HG03135 (cell line): ENCODE measurements at regions not wholly inside any gene's neighbourhood (a gene's known extent, or its start where the extent isn't known, plus 50 kb on each side); places are given as distances from the start of the nearest gene placed in this dataset.
"Not testable (repeated sequence)": the region's sequence is repeated elsewhere in the genome, so short reads cannot be mapped to it uniquely, and the experiment has no call there.

Experiments
- ATAC-seq: cut with Tn5 transposase; IDR thresholded peaks from one replicate; pipeline ENCODE4 v1.9.1; 2021; ENCODE audit warnings: mild to moderate bottlenecking, moderate library complexity; ENCODE audit not compliant: unreplicated experiment

- ATAC-seq = no peak
Observed at GRCh38 chr14:105978618-105979295, 452.4 kb downstream of the TMEM121 start.

DNA sequence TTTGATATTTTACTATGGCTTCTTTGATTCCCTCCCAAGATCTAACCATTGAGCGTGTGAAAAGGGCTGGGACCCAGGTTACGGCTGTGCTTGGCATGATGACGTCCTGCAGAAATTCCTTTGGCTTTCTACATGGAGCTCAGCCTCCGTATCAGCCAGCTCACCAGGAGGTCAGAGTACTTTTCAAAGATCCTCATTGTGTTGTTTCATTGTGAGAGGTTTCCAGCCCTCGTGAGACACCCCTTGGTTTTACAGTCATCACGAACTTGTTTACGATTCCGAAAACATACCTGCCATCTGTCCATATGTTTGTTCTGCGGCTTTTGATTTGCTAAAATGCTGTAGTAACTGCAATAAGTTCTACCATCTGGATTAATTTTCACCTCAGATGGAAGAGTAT, 453.1 kb downstream of the TMEM121 start:
- ATAC-seq = no peak

DNA sequence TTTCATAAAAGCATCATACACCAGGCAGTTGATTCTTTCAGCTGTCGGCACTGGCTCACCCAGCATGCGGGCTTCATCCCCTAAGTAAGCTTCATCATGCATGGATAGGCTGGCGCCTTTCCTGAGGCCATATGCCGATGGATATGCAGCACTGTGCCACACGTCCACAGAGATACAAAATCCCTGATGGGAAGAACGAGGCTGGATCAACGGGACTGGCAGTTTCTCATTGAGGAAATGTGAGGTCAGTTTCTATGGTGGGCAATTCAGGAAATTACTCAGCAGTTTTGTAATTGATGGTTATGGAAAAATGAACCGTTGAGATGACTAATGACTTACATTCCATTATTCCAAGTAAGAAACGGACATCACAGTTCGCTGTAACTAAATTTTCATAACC, 453.8 kb downstream of the TMEM121 start:
- no peak for ATAC-seq

DNA sequence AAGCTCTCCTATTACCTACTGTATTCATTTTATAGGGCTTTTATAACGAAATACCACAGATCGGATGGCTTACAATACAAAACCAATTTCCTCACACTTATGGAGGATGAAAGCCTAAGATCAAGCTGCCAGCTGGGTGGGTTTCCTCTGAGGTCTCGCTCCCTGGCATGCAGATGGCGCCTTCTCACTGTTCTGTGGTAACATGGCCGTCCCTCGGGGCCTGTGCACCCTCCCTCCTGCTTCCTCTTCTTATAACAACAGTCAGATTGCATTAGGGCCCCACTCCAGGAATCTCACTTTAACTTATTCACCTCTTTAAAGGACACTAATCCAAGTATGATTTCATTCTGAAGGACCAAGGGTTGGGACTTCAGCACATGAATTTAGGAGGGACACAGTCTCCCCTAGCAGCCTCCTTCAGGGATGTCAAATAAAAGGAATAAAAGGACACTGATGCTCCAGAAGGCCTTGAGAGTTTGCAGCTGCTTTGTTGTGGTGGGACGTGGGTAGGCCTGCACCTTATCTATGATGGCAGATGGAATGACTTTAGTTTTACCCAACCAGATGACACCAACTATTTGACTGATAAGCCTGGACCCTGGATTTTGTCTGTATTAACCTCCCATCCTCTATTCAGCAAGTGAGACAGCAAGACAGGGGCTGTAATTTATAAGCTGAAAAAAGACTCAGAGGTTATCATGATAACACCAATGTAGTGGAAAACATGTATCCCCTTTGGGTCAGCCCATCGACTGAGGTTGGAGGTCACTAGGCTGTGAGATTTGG, 455.3 kb downstream of the TMEM121 start:
- not testable (repeated sequence) for ATAC-seq

- no peak for ATAC-seq
Observed at GRCh38 chr14:105982664-105983063, 456.3 kb downstream of the TMEM121 start.

- ATAC-seq = no peak
Observed at GRCh38 chr14:105986894-105987284, 460.5 kb downstream of the TMEM121 start.

- no peak for ATAC-seq
Observed at GRCh38 chr14:105987563-105987962, 461.2 kb downstream of the TMEM121 start.

DNA sequence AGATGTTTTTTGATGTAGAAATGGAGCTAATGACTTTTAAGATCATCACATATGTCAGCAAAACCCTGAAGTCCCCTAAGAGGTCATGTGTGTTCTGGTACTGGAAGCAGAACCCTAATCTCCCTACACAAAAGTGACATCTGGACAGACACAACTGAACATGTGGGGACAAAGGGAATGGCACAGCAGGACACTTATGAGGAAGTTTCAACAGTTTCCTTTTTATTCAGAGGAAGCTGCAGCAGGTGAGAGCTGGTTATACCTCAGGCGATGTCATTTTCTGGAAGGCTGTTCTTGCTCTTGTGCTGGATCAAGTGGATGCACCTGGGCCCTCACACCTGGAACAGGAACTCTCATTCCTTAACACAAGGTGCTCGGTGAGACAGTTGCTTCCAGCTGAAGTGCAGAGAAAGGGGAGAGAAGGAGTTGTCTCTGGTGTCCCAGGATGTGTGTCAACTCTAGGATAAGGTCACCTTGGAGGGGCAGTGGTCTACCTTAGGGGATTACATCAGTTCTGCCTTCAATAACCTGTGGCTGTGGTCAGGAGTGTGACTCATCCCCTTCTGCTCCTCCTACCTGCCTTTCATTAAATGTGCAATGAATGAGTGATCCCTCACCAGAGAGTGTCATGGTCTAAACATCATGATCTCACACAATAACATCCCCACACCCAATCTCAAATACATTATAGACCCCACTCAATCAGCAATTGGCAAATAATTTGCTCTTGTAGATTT, 463.4 kb downstream of the TMEM121 start:
- ATAC-seq = no peak

- ATAC-seq = not testable (repeated sequence)
Observed at GRCh38 chr14:105991677-105992076, 465.3 kb downstream of the TMEM121 start.

DNA sequence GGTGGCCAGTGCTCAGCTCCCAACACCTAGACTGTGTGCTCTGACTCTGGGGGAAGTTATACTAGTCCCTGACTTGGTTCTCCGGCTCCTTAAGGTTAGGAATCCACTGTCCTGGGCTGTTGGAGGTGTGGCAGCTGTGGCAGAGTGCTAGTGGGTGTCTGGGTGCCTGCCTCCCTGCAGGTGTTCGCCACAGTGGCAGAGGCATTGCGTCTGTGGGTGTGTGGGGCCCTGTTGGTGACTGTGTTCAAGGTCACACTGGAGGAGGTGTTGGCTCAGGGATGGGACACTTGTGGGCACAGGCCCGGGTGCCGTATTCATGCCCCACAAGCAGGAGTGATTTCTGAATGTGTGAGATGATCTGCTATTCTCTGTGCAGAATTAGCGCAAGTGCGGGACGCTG, 467.4 kb downstream of the TMEM121 start:
- no peak for ATAC-seq

DNA sequence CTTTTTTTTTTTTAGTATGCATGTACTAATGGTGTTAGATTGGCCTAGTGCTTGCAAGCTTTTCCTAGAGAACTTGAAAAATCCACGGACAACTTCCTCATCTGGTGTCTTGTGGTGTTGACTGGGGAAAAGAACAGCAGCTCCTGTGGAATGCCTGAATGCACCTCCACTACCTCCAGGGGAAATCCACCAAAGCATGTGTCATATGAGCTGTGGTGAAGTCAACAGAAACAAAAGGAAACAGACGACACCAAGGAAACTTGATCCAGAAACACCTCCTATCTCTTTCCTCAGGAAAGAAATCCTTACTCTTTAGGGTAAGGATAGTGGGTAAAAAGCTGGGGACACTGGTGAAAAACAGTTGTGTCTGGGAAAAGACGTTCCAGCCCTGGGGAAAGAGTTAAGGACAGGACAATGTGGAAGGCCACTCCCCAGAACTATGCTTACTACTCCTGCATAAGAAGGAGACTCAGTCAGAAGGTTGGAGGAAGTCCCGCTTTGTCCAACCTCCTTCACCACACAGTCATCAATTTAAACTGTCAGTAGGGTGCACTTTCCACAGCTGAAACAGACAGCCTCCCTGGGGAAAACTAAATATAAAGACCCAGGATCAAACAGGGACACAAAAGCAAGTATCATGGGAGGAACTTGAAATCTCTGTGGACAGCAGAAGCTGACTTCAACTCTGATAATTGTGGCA, 468.8 kb downstream of the TMEM121 start:
- ATAC-seq = not testable (repeated sequence)

DNA sequence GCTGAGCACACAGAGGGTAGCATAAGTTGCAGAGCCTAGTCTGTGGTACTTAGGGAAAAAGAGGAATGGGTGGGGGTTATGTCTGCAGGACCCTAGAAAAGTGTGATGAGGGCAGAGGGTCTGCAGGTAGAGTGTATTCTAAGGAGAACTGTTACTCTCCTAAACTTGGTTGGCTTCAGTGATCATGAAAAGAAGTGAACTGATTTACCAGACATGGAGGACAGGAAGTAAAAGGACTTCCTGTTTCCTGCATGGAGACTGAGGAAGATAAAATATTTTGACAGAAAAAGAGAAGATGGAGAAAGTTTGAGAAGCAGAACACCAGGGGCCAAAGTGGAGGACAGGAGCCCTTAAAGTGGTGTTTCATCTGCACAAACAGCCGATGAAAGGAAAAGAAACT, 472.2 kb downstream of the TMEM121 start:
- not testable (repeated sequence) for ATAC-seq

- peak; percentile 80 for ATAC-seq
Observed at GRCh38 chr14:105999361-106000028, 473.1 kb downstream of the TMEM121 start.

GRCh38 chr14:106000029-106000511, 473.7 kb downstream of the TMEM121 start:
- ATAC-seq = peak; percentile 46

DNA sequence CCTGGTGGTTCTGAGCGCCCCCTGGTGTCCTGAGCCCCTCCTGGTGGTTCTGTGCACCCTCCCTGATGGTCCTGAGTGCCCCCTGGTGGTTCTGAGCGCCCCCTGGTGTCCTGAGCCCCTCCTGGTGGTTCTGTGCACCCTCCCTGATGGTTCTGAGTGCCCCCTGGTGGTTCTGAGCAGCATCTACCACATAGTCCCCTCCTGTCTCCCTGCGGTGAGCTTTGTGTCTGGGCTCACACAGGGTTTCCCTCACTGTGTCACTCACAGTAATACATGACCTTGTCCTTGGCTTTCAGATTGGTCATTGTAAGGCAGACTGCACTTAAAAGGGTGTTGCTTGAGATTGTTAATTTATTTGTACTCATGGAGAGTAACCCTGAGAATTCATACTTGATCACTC, 474.9 kb downstream of the TMEM121 start:
- ATAC-seq = not testable (repeated sequence)

- ATAC-seq = no peak
Observed at GRCh38 chr14:106003351-106003750, 477.0 kb downstream of the TMEM121 start.

GRCh38 chr14:106004937-106005795, 478.8 kb downstream of the TMEM121 start:
- ATAC-seq = not testable (repeated sequence)

GRCh38 chr14:106006043-106006442, 479.7 kb downstream of the TMEM121 start:
- ATAC-seq = not testable (repeated sequence)

DNA sequence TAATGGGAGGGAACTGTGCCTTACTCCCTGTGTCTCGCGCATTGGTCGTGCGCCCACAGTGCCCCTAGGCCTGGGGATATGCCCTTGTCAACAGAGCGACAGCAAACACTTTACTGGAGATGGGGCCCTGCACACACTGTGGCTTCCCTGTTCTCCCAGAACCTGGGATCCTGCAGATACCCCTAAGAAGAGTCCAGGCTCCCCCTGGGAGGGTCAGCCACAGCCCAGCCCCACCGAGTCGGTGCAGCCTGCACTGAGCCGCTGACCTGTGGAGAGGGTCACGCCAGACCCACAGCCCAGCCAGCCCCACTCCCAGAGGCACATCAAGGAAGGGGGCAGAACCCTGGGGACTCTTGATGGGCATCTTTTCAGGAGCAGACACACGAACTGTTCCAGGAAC, 480.3 kb downstream of the TMEM121 start:
- not testable (repeated sequence) for ATAC-seq
